NT2/D1 (cell line): ENCODE measurements at regions not wholly inside any gene's neighbourhood (a gene's known extent, or its start where the extent isn't known, plus 50 kb on each side); places are given as distances from the start of the nearest gene placed in this dataset.
"Not testable (repeated sequence)": the region's sequence is repeated elsewhere in the genome, so short reads cannot be mapped to it uniquely, and the experiment has no call there.

ENCODE experiments used
- YY1 ChIP-seq: IDR thresholded peaks from 2 replicates; pipeline ENCODE4 v1.6.1; 2011; ENCODE audit not compliant: insufficient read length, insufficient read depth
- ZNF274 ChIP-seq: IDR thresholded peaks from 2 replicates; pipeline ENCODE4 v1.6.1; 2011; ENCODE audit warnings: mild to moderate bottlenecking, low read depth, low read length

- TF ChIP-seq YY1, ZNF274: not testable (repeated sequence)
Observed at GRCh38 chr3:161943801-161944345, 447.3 kb downstream of the OTOL1 start.
